ENCODE measurements at regions not wholly inside any gene's neighbourhood (a gene's known extent, or its start where the extent isn't known, plus 50 kb on each side); places are given as distances from the start of the nearest gene placed in this dataset.

- TF ChIP-seq CTCF (conservative IDR thresholded peaks at IDR 0.05; ENCODE audit: low read depth in 2 of 2) (no peak), POLR2AphosphoS5 (IDR thresholded peaks at IDR 0.05; ENCODE audit: low read depth) (no peak), ETS1 (IDR thresholded peaks at IDR 0.05) (no peak), JUNB (IDR thresholded peaks at IDR 0.05; ENCODE audit: unreplicated experiment) (no peak), EZH2phosphoT487 (IDR thresholded peaks at IDR 0.05; ENCODE audit: unreplicated experiment) (no peak), EZH2 (IDR thresholded peaks at IDR 0.05; ENCODE audit: low read depth, unreplicated experiment) (no peak), REST (IDR thresholded peaks at IDR 0.05; ENCODE audit: unreplicated experiment) (no peak), CREB1 (CRISPR knock-in tag; IDR thresholded peaks at IDR 0.05; ENCODE audit: low read depth) (no peak), NANOG (IDR thresholded peaks at IDR 0.05; ENCODE audit: borderline replicate concordance) (no peak)
Measured at GRCh38 chr2:75381032-75381431, 179.7 kb downstream of the EVA1A start.

Measured in GM23338 (cell line).